GM12878 (cell line): ENCODE measurements at regions not wholly inside any gene's neighbourhood (a gene's known extent, or its start where the extent isn't known, plus 50 kb on each side); places are given as distances from the start of the nearest gene placed in this dataset.

ENCODE experiments used
- ATAC-seq: fragments of 200-7000 bp; cut with Tn5 transposase; 3 replicates; pipeline ENCODE4 v1.9.1; 2020; ENCODE audit warnings: mild to moderate bottlenecking, moderate library complexity
- BruUV-seq: library from RNA; stranded (reverse); fragments of 400-500 nt; replicated peaks from 2 replicates; lab custom pipeline; 2021; lab: Mats Ljungman, UMichigan
- CTCF ChIA-PET: fragments of 300-600 bp; sonication (Branson Sonifier 250); formaldehyde crosslinking; extraction: SDS; loops from one replicate; lab custom pipeline; 2021; ENCODE audit warnings: inconsistent platforms; lab: Yijun Ruan, JAX
- POLR2A ChIA-PET: fragments of 350-600 bp; formaldehyde crosslinking; extraction: SDS; loops from one replicate; lab custom pipeline; 2021; ENCODE audit warnings: inconsistent platforms; lab: Charles Lee
- RAD21 ChIA-PET: fragments of 300-600 bp; sonication (Branson Sonifier 250); formaldehyde crosslinking; loops from one replicate; lab custom pipeline; 2023; ENCODE audit warnings: antibody characterized with exemption; ENCODE audit not compliant: unreplicated experiment; lab: Charles Lee
- SMC1A ChIA-PET: fragments of 300-600 bp; sonication (Branson Sonifier 250); formaldehyde crosslinking; loops from one replicate; lab custom pipeline; 2023; ENCODE audit not compliant: unreplicated experiment, uncharacterized antibody; lab: Charles Lee
- DNase-seq: peaks from one replicate; pipeline ENCODE4 v3.0.0-alpha.2; 2011; ENCODE audit warnings: low read depth, low spot score
- FAIRE-seq: peaks from 3 replicates; lab custom pipeline; 2011; peaks lifted over from hg19 to GRCh38; lab: Jason Lieb, UNC
- H2AFZ ChIP-seq: 2 replicates; pipeline ENCODE4 v1.6.0; 2011; ENCODE audit warnings: low read depth, low read length, control low read depth; ENCODE audit not compliant: control insufficient read depth
- H3K27ac ChIP-seq: 2 replicates; pipeline ENCODE4 v1.5.1; 2011; ENCODE audit warnings: control low read depth; ENCODE audit not compliant: control insufficient read depth, insufficient read depth
- H3K27me3 ChIP-seq, 2 experiments: replicated peaks in 1 of 2; 2 replicates each; pipeline versions ENCODE4 v1.6.0 to v1.6.1; 2011; ENCODE audit warnings: low read length in 1 of 2; ENCODE audit not compliant: control insufficient read depth in 2 of 2, insufficient read depth in 2 of 2
- H3K36me3 ChIP-seq, 2 experiments: 2 replicates each; pipeline ENCODE4 v1.5.1; 2011; ENCODE audit warnings: low read length in 1 of 2; ENCODE audit not compliant: control insufficient read depth in 2 of 2, insufficient read depth in 2 of 2
- H3K4me1 ChIP-seq: 2 replicates; pipeline ENCODE4 v1.6.1; 2011; ENCODE audit warnings: mild to moderate bottlenecking, low read length, moderate library complexity, mixed read lengths; ENCODE audit not compliant: control insufficient read depth, insufficient read depth
- H3K4me2 ChIP-seq: 2 replicates; pipeline ENCODE4 v1.6.0; 2011; ENCODE audit warnings: control low read depth; ENCODE audit not compliant: control insufficient read depth, insufficient read depth
- H3K4me3 ChIP-seq: fragments of 200-600 bp; sonication (generic); 2 replicates; pipeline ENCODE4 v1.5.1; 2016
- H3K79me2 ChIP-seq: 2 replicates; pipeline ENCODE4 v1.6.0; 2011; ENCODE audit warnings: low read length; ENCODE audit not compliant: control insufficient read depth, insufficient read depth
- H3K9ac ChIP-seq: 2 replicates; pipeline ENCODE4 v1.8.0; 2011; ENCODE audit warnings: low read length, control low read depth, mixed read lengths; ENCODE audit not compliant: control insufficient read depth, insufficient read depth
- H3K9me3 ChIP-seq: replicated peaks from 3 replicates; pipeline ENCODE4 v1.5.1; 2011; ENCODE audit warnings: mild to moderate bottlenecking, low read length; ENCODE audit not compliant: control insufficient read depth, insufficient read depth
- H4K20me1 ChIP-seq: 2 replicates; pipeline ENCODE4 v1.6.0; 2011; ENCODE audit not compliant: control insufficient read depth, insufficient read depth
- CUX1 ChIP-seq: IDR thresholded peaks from 2 replicates; pipeline ENCODE4 v1.6.1; 2012; ENCODE audit warnings: improper control_type of control experiment, low read depth, low read length; ENCODE audit not compliant: insufficient replicate concordance
- EP300 ChIP-seq, 2 experiments: fragments of 150-350 bp in 1 of 2; IDR thresholded peaks; 2 replicates each; pipeline ENCODE4 v1.6.1; 2011 to 2012; ENCODE audit warnings: low read depth in 2 of 2, low read length in 2 of 2, borderline replicate concordance in 1 of 2, improper control_type of control experiment in 1 of 2, inconsistent platforms in 1 of 2; ENCODE audit not compliant: control insufficient read depth in 1 of 2
- HDGF ChIP-seq: fragments of 450-650 bp; IDR thresholded peaks from 2 replicates; pipeline ENCODE4 v1.6.1; 2016; ENCODE audit warnings: antibody characterized with exemption
- IRF5 ChIP-seq: fragments of 450-650 bp; IDR thresholded peaks from 2 replicates; pipeline ENCODE4 v1.6.1; 2017; ENCODE audit warnings: borderline replicate concordance
- JUNB ChIP-seq: IDR thresholded peaks from 2 replicates; pipeline ENCODE4 v1.6.1; 2016; ENCODE audit warnings: antibody characterized with exemption, mild to moderate bottlenecking
- MXI1 ChIP-seq: fragments of 150-350 bp; IDR thresholded peaks from 2 replicates; pipeline ENCODE4 v1.6.1; 2011; ENCODE audit warnings: low read depth, mild to moderate bottlenecking, inconsistent platforms, low read length, improper control_type of control experiment
- NBN ChIP-seq: fragments of 450-650 bp; IDR thresholded peaks from 2 replicates; pipeline ENCODE4 v1.6.1; 2016
- NR2F1 ChIP-seq: fragments of 450-650 bp; conservative IDR thresholded peaks from 2 replicates; pipeline ENCODE4 v1.6.1; 2017; ENCODE audit warnings: mild to moderate bottlenecking
- RB1 ChIP-seq: fragments of 450-650 bp; formaldehyde crosslinking; IDR thresholded peaks from 2 replicates; pipeline ENCODE4 v1.6.1; 2017; ENCODE audit warnings: mild to moderate bottlenecking, borderline replicate concordance
- SMARCA5 ChIP-seq: fragments of 450-650 bp; IDR thresholded peaks from 2 replicates; pipeline ENCODE4 v1.6.1; 2017; ENCODE audit warnings: mild to moderate bottlenecking
- TAF1 ChIP-seq: IDR thresholded peaks from 2 replicates; pipeline ENCODE4 v1.6.1; 2011; ENCODE audit warnings: mild to moderate bottlenecking, low read depth, low read length, borderline replicate concordance
- USF2 ChIP-seq: IDR thresholded peaks from 2 replicates; pipeline ENCODE4 v1.6.1; 2011; ENCODE audit warnings: low read depth, low read length, improper control_type of control experiment, borderline replicate concordance
- ZNF217 ChIP-seq: fragments of 450-650 bp; IDR thresholded peaks from 2 replicates; pipeline ENCODE4 v1.6.1; 2017; ENCODE audit warnings: antibody characterized with exemption, mild to moderate bottlenecking
- ZNF24 ChIP-seq: fragments of 450-650 bp; IDR thresholded peaks from 2 replicates; pipeline ENCODE4 v1.6.1; 2017; ENCODE audit warnings: antibody characterized with exemption, mild to moderate bottlenecking
- ZNF384 ChIP-seq: IDR thresholded peaks from 2 replicates; pipeline ENCODE4 v1.6.1; 2012; ENCODE audit warnings: low read depth, mild to moderate bottlenecking, low read length, improper control_type of control experiment, borderline replicate concordance
- WGBS: methylation state at CpG from one replicate; pipeline ENCODE4 v1.1.6; 2016; ENCODE audit warnings: low lambda C conversion rate; ENCODE audit not compliant: insufficient replicate concordance, insufficient coverage; ENCODE audit errors: missing lambda C conversion rate; 5-methylcytosine and 5-hydroxymethylcytosine counted together
- in situ Hi-C: fragments of 300-500 bp; cut with MboI; formaldehyde crosslinking; loops from 9 replicates; pipeline ENCODE4 v1.14.3; 2018; ENCODE audit warnings: mixed read lengths
- intact Hi-C: fragments of 100-400 bp; cut with micrococcal nuclease; formaldehyde crosslinking; loops from one replicate; pipeline ENCODE4 v1.14.2; 2022; ENCODE audit not compliant: unreplicated experiment

GRCh38 chr11:31932879-31933278 is 121.8 kb upstream of the PAX6 start (continued):
- no peak for TF ChIP-seq TAF1
- TF ChIP-seq RB1 = no peak
- no peak for TF ChIP-seq SMARCA5
- no peak for TF ChIP-seq EP300 (IDR thresholded peaks at IDR 0.05; ENCODE audit: borderline replicate concordance in 1 of 2, control insufficient read depth in 1 of 2, low read depth in 2 of 2, low read length in 2 of 2)
- no peak for TF ChIP-seq IRF5
- TF ChIP-seq, all 136 proteins: peak for 0

GRCh38 chr11:31927982-31928381 is 116.9 kb upstream of the PAX6 start:
- no TSS peak for BruUV-seq
- FAIRE-seq (no peak), ATAC-seq (no peak), DNase-seq (no peak)
- no peaks in the 10 kb centered on the region for H3K9me3 ChIP-seq
- no peaks in the 10 kb centered on the region; the same call in 1 of the 2 replicates for H3K4me1 ChIP-seq
- H3K9ac ChIP-seq = no peak overlapping the region
- H3K27me3 ChIP-seq = peaks cover 0 to 7% of the 10 kb centered on the region in 2 experiments; a peak in 1 of 4 replicates
- no peaks in the 10 kb centered on the region for H3K79me2 ChIP-seq
- H3K36me3 ChIP-seq = no peaks in the 10 kb centered on the region
- CTCF ChIA-PET = interaction anchor here (1.0 to 3.3 kb wide), 2 partner anchors 30 to 56 kb away, joined by 3 to 14 read pairs; no protein-coding TSS in a partner anchor
- TF ChIP-seq USF2 (no peak), ZNF24 (no peak), ZNF217 (no peak), RB1 (no peak), NBN (no peak), JUNB (no peak), NR2F1 (no peak), MXI1 (no peak), ZNF384 (no peak), CUX1 (no peak), HDGF (no peak)
- in situ Hi-C loops = no loop called here
- SMC1A ChIA-PET = interaction anchor here (1.6 kb wide), 1 partner anchor 30 kb away, joined by 7 read pairs; no protein-coding TSS in a partner anchor
- POLR2A ChIA-PET = no interaction called here
- intact Hi-C loops = no loop called here
- H3K4me2 ChIP-seq = no peak overlapping the region
- H4K20me1 ChIP-seq = no peaks in the 10 kb centered on the region
- no peak overlapping the region for H3K27ac ChIP-seq
- no peak overlapping the region for H3K4me3 ChIP-seq
- WGBS = 54% methylated on average over 4 of the region's 4 CpGs
- RAD21 ChIA-PET = no interaction called here
- no peak overlapping the region for H2AFZ ChIP-seq
